PFSK-1 (cell line): ENCODE measurements at regions not wholly inside any gene's neighbourhood (a gene's known extent, or its start where the extent isn't known, plus 50 kb on each side); places are given as distances from the start of the nearest gene placed in this dataset.

Source experiments
- POLR2AphosphoS5 ChIP-seq: IDR thresholded peaks from 2 replicates; pipeline ENCODE4 v1.6.1; 2012; ENCODE audit warnings: low read depth, mild to moderate bottlenecking, control low read depth, low read length, moderate library complexity
- REST ChIP-seq, 2 experiments: IDR thresholded peaks; 2 replicates each; pipeline versions ENCODE4 v1.6.1 to v1.8.0; 2011 to 2012; ENCODE audit warnings: low read depth in 2 of 2, low read length in 2 of 2, control low read depth in 1 of 2, inconsistent platforms in 1 of 2, mild to moderate bottlenecking in 1 of 2, moderate library complexity in 1 of 2; ENCODE audit not compliant: insufficient read depth in 1 of 2
- SIN3A ChIP-seq: IDR thresholded peaks from 2 replicates; pipeline ENCODE4 v1.6.1; 2012; ENCODE audit warnings: mild to moderate bottlenecking, low read length, moderate library complexity, borderline replicate concordance; ENCODE audit not compliant: insufficient read depth

- no peak for TF ChIP-seq POLR2AphosphoS5
- TF ChIP-seq SIN3A = no peak
- TF ChIP-seq REST (IDR thresholded peaks at IDR 0.05; ENCODE audit: insufficient read depth in 1 of 2, low read depth in 2 of 2, low read length in 2 of 2) = no peak
Observed at GRCh38 chr4:180394730-180395129, 1848.5 kb upstream of the TENM3 start.
